ENCODE measurements at regions not wholly inside any gene's neighbourhood (a gene's known extent, or its start where the extent isn't known, plus 50 kb on each side); places are given as distances from the start of the nearest gene placed in this dataset.

DNA sequence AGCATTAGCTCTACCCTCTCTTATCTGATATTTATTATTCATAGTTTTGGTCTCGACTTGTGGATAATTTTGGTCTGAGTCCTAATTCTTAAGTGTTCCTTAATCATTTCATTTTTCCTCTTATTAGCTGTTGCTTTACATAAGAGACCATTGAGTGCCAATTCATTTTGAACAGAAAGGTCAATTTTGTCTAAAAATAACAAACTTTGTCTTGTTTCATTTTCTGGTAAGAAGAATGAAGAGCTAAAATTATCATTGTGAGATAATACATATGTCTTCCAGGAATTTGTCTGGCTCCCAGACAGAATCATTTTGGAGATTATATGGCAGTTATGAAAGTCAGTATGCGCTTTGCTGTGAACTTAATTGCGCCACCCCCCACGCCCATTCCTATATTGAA is 1471.8 kb downstream of the PCDH7 start:
- H3K36me3 ChIP-seq (ENCODE audit: insufficient read depth, low read length) = no peaks in the 10 kb centered on the region
- no peak overlapping the region for H3K4me3 ChIP-seq (ENCODE audit: low read length, poor library complexity, severe bottlenecking)
- H4K20me1 ChIP-seq (ENCODE audit: insufficient read depth, low read length, poor library complexity, severe bottlenecking) = no peaks in the 10 kb centered on the region
- no peak overlapping the region for H3K4me2 ChIP-seq (ENCODE audit: low read depth, low read length, poor library complexity, severe bottlenecking)
- no peaks in the 10 kb centered on the region for H3K27me3 ChIP-seq (ENCODE audit: insufficient read depth, low read length, poor library complexity, severe bottlenecking)
- no peaks in the 10 kb centered on the region for H3K9me3 ChIP-seq (ENCODE audit: insufficient read depth, low read depth, low read length)
- H3K79me2 ChIP-seq (ENCODE audit: insufficient read depth, low read length) = no peaks in the 10 kb centered on the region
- TF ChIP-seq EZH2phosphoT487 (IDR thresholded peaks at IDR 0.05; ENCODE audit: borderline replicate concordance) (no peak), CTCF (conservative IDR thresholded peaks at IDR 0.05; ENCODE audit: low read length) (no peak)
- H3K9me2 ChIP-seq (replicated peaks; ENCODE audit: low read depth, low read length) = no peaks in the 10 kb centered on the region
- no peaks in the 10 kb centered on the region for H3F3A ChIP-seq (ENCODE audit: low read depth)
- no peak overlapping the region for H2AFZ ChIP-seq (ENCODE audit: low read length)
- no peaks in the 10 kb centered on the region for H3K4me1 ChIP-seq (ENCODE audit: insufficient read depth, low read length, poor library complexity, severe bottlenecking)
- H3K9ac ChIP-seq (ENCODE audit: low read depth, low read length, poor library complexity, severe bottlenecking) = no peak overlapping the region

- H3K9me2 ChIP-seq (replicated peaks; ENCODE audit: low read depth, low read length) = no peaks in the 10 kb centered on the region
- H3K4me3 ChIP-seq (ENCODE audit: low read length, poor library complexity, severe bottlenecking) = no peak overlapping the region
- no peak overlapping the region for H3K9ac ChIP-seq (ENCODE audit: low read depth, low read length, poor library complexity, severe bottlenecking)
- no peaks in the 10 kb centered on the region for H3F3A ChIP-seq (ENCODE audit: low read depth)
- no peak overlapping the region for H2AFZ ChIP-seq (ENCODE audit: low read length)
- no peaks in the 10 kb centered on the region for H3K36me3 ChIP-seq (ENCODE audit: insufficient read depth, low read length)
- H3K27me3 ChIP-seq (ENCODE audit: insufficient read depth, low read length, poor library complexity, severe bottlenecking) = no peaks in the 10 kb centered on the region
- H4K20me1 ChIP-seq (ENCODE audit: insufficient read depth, low read length, poor library complexity, severe bottlenecking) = no peaks in the 10 kb centered on the region
- no peaks in the 10 kb centered on the region for H3K79me2 ChIP-seq (ENCODE audit: insufficient read depth, low read length)
- no peak overlapping the region for H3K4me2 ChIP-seq (ENCODE audit: low read depth, low read length, poor library complexity, severe bottlenecking)
- no peaks in the 10 kb centered on the region for H3K4me1 ChIP-seq (ENCODE audit: insufficient read depth, low read length, poor library complexity, severe bottlenecking)
- TF ChIP-seq CTCF (conservative IDR thresholded peaks at IDR 0.05; ENCODE audit: low read length) (no peak), EZH2phosphoT487 (IDR thresholded peaks at IDR 0.05; ENCODE audit: borderline replicate concordance) (no peak)
- H3K9me3 ChIP-seq (ENCODE audit: insufficient read depth, low read depth, low read length) = no peaks in the 10 kb centered on the region
Observed at GRCh38 chr4:32192363-32192762, 1472.2 kb downstream of the PCDH7 start.

GRCh38 chr4:32192991-32193390 is 1472.8 kb downstream of the PCDH7 start:
- Histone ChIP-seq H3K4me1 (ENCODE audit: insufficient read depth, low read length, poor library complexity, severe bottlenecking) (no peaks in the 10 kb centered on the region), H3K4me3 (ENCODE audit: low read length, poor library complexity, severe bottlenecking) (no peak overlapping the region), H3K79me2 (ENCODE audit: insufficient read depth, low read length) (no peaks in the 10 kb centered on the region), H3K9me3 (ENCODE audit: insufficient read depth, low read depth, low read length) (no peaks in the 10 kb centered on the region), H3K4me2 (ENCODE audit: low read depth, low read length, poor library complexity, severe bottlenecking) (no peak overlapping the region), H4K20me1 (ENCODE audit: insufficient read depth, low read length, poor library complexity, severe bottlenecking) (no peaks in the 10 kb centered on the region), H3K9ac (ENCODE audit: low read depth, low read length, poor library complexity, severe bottlenecking) (no peak overlapping the region), H3F3A (ENCODE audit: low read depth) (no peaks in the 10 kb centered on the region), H3K36me3 (ENCODE audit: insufficient read depth, low read length) (no peaks in the 10 kb centered on the region), H2AFZ (ENCODE audit: low read length) (no peak overlapping the region), H3K9me2 (replicated peaks; ENCODE audit: low read depth, low read length) (no peaks in the 10 kb centered on the region), H3K27me3 (ENCODE audit: insufficient read depth, low read length, poor library complexity, severe bottlenecking) (no peaks in the 10 kb centered on the region)
- TF ChIP-seq EZH2phosphoT487 (IDR thresholded peaks at IDR 0.05; ENCODE audit: borderline replicate concordance) = no peak

DNA sequence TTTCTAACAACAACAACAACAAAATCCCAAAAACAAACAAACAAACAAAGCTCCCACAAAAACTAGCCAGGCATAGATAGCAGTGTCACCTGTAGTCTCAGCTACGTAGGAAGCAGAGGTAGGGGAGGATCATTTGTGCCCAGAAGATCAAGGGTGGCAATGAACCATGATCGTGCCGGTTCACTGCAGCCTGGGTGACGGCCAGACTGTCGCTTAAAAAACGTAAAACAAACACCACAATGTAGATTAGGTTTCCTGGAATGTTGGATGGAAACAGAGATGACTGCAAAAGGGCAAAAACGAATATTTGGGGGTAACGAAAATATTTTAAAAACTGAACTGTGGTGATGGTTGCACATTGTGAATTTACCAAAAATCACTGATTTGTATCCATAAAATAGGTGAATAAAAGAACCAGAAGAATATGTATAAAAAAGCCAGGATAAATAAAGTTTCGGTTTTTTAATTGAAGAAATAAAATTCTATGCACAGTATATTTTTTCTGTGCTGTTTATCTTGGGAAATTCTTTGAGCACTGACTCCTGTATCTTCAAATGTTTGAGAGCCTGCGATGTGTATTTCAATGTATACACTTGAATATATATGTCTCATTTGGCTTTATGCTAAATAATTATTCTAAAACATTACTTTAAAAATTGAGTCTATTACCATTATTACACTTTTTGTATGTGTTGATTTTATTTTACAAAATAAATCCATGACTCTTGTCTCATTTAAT is 1477.0 kb downstream of the PCDH7 start:
- H2AFZ ChIP-seq (ENCODE audit: low read length) = no peak overlapping the region
- H3K9me2 ChIP-seq (replicated peaks; ENCODE audit: low read depth, low read length) = no peaks in the 10 kb centered on the region
- H3K4me3 ChIP-seq (ENCODE audit: low read length, poor library complexity, severe bottlenecking) = no peak overlapping the region
- no peaks in the 10 kb centered on the region for H3K79me2 ChIP-seq (ENCODE audit: insufficient read depth, low read length)
- H4K20me1 ChIP-seq (ENCODE audit: insufficient read depth, low read length, poor library complexity, severe bottlenecking) = no peaks in the 10 kb centered on the region
- no peak overlapping the region for H3K9ac ChIP-seq (ENCODE audit: low read depth, low read length, poor library complexity, severe bottlenecking)
- H3K36me3 ChIP-seq (ENCODE audit: insufficient read depth, low read length) = no peaks in the 10 kb centered on the region
- no peak overlapping the region for H3K4me2 ChIP-seq (ENCODE audit: low read depth, low read length, poor library complexity, severe bottlenecking)
- H3K4me1 ChIP-seq (ENCODE audit: insufficient read depth, low read length, poor library complexity, severe bottlenecking) = no peaks in the 10 kb centered on the region
- H3F3A ChIP-seq (ENCODE audit: low read depth) = no peaks in the 10 kb centered on the region
- no peaks in the 10 kb centered on the region for H3K9me3 ChIP-seq (ENCODE audit: insufficient read depth, low read depth, low read length)
- TF ChIP-seq EZH2phosphoT487 (IDR thresholded peaks at IDR 0.05; ENCODE audit: borderline replicate concordance) (no peak), CTCF (conservative IDR thresholded peaks at IDR 0.05; ENCODE audit: low read length) (no peak)
- H3K27me3 ChIP-seq (ENCODE audit: insufficient read depth, low read length, poor library complexity, severe bottlenecking) = no peaks in the 10 kb centered on the region

Measured in Loucy (cell line).